Neural cell (in vitro differentiated cells): ENCODE measurements at regions not wholly inside any gene's neighbourhood (a gene's known extent, or its start where the extent isn't known, plus 50 kb on each side); places are given as distances from the start of the nearest gene placed in this dataset.

Experiments
- H2AFZ ChIP-seq: fragments of 200-600, 300-800 bp; sonication (generic), shearing (Covaris generic); 2 replicates; pipeline ENCODE4 v1.6.0; 2014; ENCODE audit warnings: low read depth, mild to moderate bottlenecking, antibody characterized with exemption, low read length, moderate library complexity
- H3F3A ChIP-seq: fragments of 200-600 bp; shearing (Covaris generic); 2 replicates; pipeline ENCODE4 v1.6.1; 2016; ENCODE audit warnings: mild to moderate bottlenecking, moderate library complexity, mixed read lengths, antibody characterized with exemption, low read length; ENCODE audit not compliant: insufficient read depth, poor library complexity, severe bottlenecking
- H3K27ac ChIP-seq: fragments of 200-600, 300-800 bp; sonication (generic), shearing (Covaris generic); 2 replicates; pipeline ENCODE4 v1.5.1; 2014; ENCODE audit warnings: mild to moderate bottlenecking, low read length, moderate library complexity
- H3K27me3 ChIP-seq: fragments of 300-800, 200-600 bp; sonication (generic), shearing (Covaris generic); 2 replicates; pipeline ENCODE4 v1.6.0; 2014; ENCODE audit warnings: mild to moderate bottlenecking, low read depth, low read length, moderate library complexity; ENCODE audit not compliant: insufficient read depth
- H3K36me3 ChIP-seq: fragments of 300-800, 200-600 bp; sonication (generic), shearing (Covaris generic); 2 replicates; pipeline ENCODE4 v1.5.1; 2014; ENCODE audit warnings: mild to moderate bottlenecking, antibody characterized with exemption, low read length, moderate library complexity; ENCODE audit not compliant: insufficient read depth
- H3K4me2 ChIP-seq: fragments of 300-800, 200-600 bp; sonication (generic), shearing (Covaris generic); 2 replicates; pipeline ENCODE4 v1.6.0; 2014; ENCODE audit warnings: mild to moderate bottlenecking, low read length
- H3K4me3 ChIP-seq: fragments of 300-800, 200-600 bp; sonication (generic), shearing (Covaris generic); 2 replicates; pipeline ENCODE4 v1.5.1; 2014; ENCODE audit warnings: mild to moderate bottlenecking, low read length, moderate library complexity
- H3K79me2 ChIP-seq: fragments of 200-600 bp; shearing (Covaris generic); replicated peaks from 2 replicates; pipeline ENCODE4 v1.6.0; 2014; ENCODE audit warnings: mild to moderate bottlenecking, low read length, moderate library complexity; ENCODE audit not compliant: insufficient read depth
- H3K9ac ChIP-seq: fragments of 300-800, 200-600 bp; sonication (generic), shearing (Covaris generic); 2 replicates; pipeline ENCODE4 v1.6.1; 2016; ENCODE audit warnings: mild to moderate bottlenecking, low read length, mixed read lengths
- H3K9me2 ChIP-seq: fragments of 200-600 bp; shearing (Covaris generic); 2 replicates; pipeline ENCODE4 v1.6.1; 2016; ENCODE audit warnings: mild to moderate bottlenecking, low read length, mixed read lengths; ENCODE audit not compliant: insufficient read depth
- H3K9me3 ChIP-seq: fragments of 200-600, 300-800 bp; sonication (generic), shearing (Covaris generic); 2 replicates; pipeline ENCODE4 v1.6.1; 2016; ENCODE audit warnings: mild to moderate bottlenecking, mixed run types, low read length, moderate library complexity, mixed read lengths
- H4K20me1 ChIP-seq: fragments of 200-600 bp; shearing (Covaris generic); 2 replicates; pipeline ENCODE4 v1.6.1; 2016; ENCODE audit warnings: mild to moderate bottlenecking, mixed run types; ENCODE audit not compliant: insufficient read depth
- EP300 ChIP-seq: fragments of 450-650 bp; conservative IDR thresholded peaks from 2 replicates; pipeline ENCODE4 v1.6.1; 2014; ENCODE audit warnings: antibody characterized with exemption, mild to moderate bottlenecking, moderate library complexity; ENCODE audit not compliant: poor library complexity, severe bottlenecking
- EZH2 ChIP-seq: fragments of 200-600, 300-800 bp; shearing (Covaris generic), sonication (generic); IDR thresholded peaks from 2 replicates; pipeline ENCODE4 v1.6.1; 2014; ENCODE audit warnings: antibody characterized with exemption, low read length, borderline replicate concordance, mild to moderate bottlenecking; ENCODE audit not compliant: insufficient read depth, poor library complexity, severe bottlenecking
- MXI1 ChIP-seq: fragments of 450-650 bp; conservative IDR thresholded peaks from 2 replicates; pipeline ENCODE4 v1.6.1; 2014; ENCODE audit warnings: antibody characterized with exemption, mild to moderate bottlenecking; ENCODE audit not compliant: poor library complexity, severe bottlenecking
- POLR2AphosphoS5 ChIP-seq: IDR thresholded peaks from 2 replicates; pipeline ENCODE4 v1.6.1; 2012
- RAD21 ChIP-seq: fragments of 450-650 bp; conservative IDR thresholded peaks from 2 replicates; pipeline ENCODE4 v1.6.1; 2014; ENCODE audit warnings: antibody characterized with exemption, mild to moderate bottlenecking, moderate library complexity
- SMC3 ChIP-seq: fragments of 450-650 bp; conservative IDR thresholded peaks from 2 replicates; pipeline ENCODE4 v1.6.1; 2014; ENCODE audit warnings: antibody characterized with exemption, mild to moderate bottlenecking, moderate library complexity; ENCODE audit not compliant: poor library complexity
- TAF1 ChIP-seq: IDR thresholded peaks from 2 replicates; pipeline ENCODE4 v1.6.1; 2012; ENCODE audit warnings: low read depth
- small RNA-seq, 3 experiments: library from RNA; depleted of rRNA; stranded (forward); fragments of <200 nt; gene quantifications; one replicate each; pipeline ENCODE3, GENCODE V24; 2012
- TF ChIP-seq, protein P1 (sequence below): fragments of 450-650 bp; IDR thresholded peaks from 2 replicates; pipeline ENCODE4 v1.5.1; 2014; ENCODE audit warnings: antibody characterized with exemption, mild to moderate bottlenecking, moderate library complexity; ENCODE audit not compliant: poor library complexity, severe bottlenecking
- TF ChIP-seq, protein P2 (sequence below): IDR thresholded peaks from 2 replicates; pipeline ENCODE4 v1.6.1; 2012; ENCODE audit warnings: borderline replicate concordance

DNA sequence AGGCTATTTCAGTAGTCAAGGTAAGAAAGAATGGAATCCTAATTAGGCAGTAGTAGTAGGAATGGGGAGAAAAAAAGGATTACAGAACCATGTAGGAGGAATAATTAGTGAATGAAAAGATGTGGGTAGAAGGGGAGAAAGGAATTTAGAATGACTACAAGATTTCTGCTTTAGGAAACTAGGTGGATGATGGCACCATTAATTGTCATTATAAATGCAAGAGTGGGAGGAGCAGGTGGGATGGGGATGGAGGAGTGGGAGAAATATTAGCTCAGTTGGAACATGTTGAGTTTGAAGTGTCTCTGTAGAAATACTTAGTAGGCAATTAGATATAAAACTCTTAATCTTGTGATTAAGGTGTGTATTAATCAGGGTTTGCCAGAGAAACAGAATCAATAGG, 50.0 kb upstream of the C21orf91 start:
- no peaks in the 10 kb centered on the region for H3K36me3 ChIP-seq
- H3K79me2 ChIP-seq, result no peaks in the 10 kb centered on the region
- H3K27ac ChIP-seq, result no peak overlapping the region
- H3F3A ChIP-seq, result no peaks in the 10 kb centered on the region
- no peaks in the 10 kb centered on the region for H3K9me2 ChIP-seq
- H3K4me3 ChIP-seq, result no peak overlapping the region
- no peaks in the 10 kb centered on the region for H3K27me3 ChIP-seq
- H4K20me1 ChIP-seq, result no peaks in the 10 kb centered on the region
- H3K9ac ChIP-seq, result no peak overlapping the region
- TF ChIP-seq EZH2 (no peak), EP300 (no peak), SMC3 (no peak), RAD21 (no peak), MXI1 (no peak), TAF1 (no peak), POLR2AphosphoS5 (no peak)
- TF ChIP-seq, protein P1, sequence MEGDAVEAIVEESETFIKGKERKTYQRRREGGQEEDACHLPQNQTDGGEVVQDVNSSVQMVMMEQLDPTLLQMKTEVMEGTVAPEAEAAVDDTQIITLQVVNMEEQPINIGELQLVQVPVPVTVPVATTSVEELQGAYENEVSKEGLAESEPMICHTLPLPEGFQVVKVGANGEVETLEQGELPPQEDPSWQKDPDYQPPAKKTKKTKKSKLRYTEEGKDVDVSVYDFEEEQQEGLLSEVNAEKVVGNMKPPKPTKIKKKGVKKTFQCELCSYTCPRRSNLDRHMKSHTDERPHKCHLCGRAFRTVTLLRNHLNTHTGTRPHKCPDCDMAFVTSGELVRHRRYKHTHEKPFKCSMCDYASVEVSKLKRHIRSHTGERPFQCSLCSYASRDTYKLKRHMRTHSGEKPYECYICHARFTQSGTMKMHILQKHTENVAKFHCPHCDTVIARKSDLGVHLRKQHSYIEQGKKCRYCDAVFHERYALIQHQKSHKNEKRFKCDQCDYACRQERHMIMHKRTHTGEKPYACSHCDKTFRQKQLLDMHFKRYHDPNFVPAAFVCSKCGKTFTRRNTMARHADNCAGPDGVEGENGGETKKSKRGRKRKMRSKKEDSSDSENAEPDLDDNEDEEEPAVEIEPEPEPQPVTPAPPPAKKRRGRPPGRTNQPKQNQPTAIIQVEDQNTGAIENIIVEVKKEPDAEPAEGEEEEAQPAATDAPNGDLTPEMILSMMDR, result no peak
- TF ChIP-seq, protein P2, sequence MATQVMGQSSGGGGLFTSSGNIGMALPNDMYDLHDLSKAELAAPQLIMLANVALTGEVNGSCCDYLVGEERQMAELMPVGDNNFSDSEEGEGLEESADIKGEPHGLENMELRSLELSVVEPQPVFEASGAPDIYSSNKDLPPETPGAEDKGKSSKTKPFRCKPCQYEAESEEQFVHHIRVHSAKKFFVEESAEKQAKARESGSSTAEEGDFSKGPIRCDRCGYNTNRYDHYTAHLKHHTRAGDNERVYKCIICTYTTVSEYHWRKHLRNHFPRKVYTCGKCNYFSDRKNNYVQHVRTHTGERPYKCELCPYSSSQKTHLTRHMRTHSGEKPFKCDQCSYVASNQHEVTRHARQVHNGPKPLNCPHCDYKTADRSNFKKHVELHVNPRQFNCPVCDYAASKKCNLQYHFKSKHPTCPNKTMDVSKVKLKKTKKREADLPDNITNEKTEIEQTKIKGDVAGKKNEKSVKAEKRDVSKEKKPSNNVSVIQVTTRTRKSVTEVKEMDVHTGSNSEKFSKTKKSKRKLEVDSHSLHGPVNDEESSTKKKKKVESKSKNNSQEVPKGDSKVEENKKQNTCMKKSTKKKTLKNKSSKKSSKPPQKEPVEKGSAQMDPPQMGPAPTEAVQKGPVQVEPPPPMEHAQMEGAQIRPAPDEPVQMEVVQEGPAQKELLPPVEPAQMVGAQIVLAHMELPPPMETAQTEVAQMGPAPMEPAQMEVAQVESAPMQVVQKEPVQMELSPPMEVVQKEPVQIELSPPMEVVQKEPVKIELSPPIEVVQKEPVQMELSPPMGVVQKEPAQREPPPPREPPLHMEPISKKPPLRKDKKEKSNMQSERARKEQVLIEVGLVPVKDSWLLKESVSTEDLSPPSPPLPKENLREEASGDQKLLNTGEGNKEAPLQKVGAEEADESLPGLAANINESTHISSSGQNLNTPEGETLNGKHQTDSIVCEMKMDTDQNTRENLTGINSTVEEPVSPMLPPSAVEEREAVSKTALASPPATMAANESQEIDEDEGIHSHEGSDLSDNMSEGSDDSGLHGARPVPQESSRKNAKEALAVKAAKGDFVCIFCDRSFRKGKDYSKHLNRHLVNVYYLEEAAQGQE, result no peak
- no peak overlapping the region for H2AFZ ChIP-seq
- H3K4me2 ChIP-seq, result no peak overlapping the region
- H3K9me3 ChIP-seq, result no peaks in the 10 kb centered on the region

Small RNA genes in the stretch of these regions (small RNA-seq; reads per million reads assigned to genes)
- 0 reads per million in 3 experiments for gene RPL37P3
